GM21529 (cell line): ENCODE measurements at regions not wholly inside any gene's neighbourhood (a gene's known extent, or its start where the extent isn't known, plus 50 kb on each side); places are given as distances from the start of the nearest gene placed in this dataset.

Experiments
- ATAC-seq: cut with Tn5 transposase; IDR thresholded peaks from one replicate; pipeline ENCODE4 v1.9.1; 2021; ENCODE audit not compliant: unreplicated experiment

DNA sequence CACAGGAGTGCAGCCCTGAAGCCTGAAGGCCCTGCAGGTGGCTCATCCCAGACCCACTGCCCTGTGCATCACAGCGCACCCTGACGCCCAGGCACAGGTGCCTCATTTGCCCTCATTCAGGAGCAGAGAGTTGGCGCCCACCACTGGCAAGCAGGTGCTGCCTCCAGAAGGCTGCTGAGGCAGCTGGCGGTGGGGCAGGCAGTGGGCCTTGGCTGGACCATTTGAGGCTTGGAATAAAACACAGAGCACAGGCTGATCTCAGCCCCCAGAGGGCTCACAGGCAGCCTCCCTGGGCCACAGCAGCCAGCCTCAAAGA is 1151.9 kb downstream of the BRD1 start:
- ATAC-seq = no peak

DNA sequence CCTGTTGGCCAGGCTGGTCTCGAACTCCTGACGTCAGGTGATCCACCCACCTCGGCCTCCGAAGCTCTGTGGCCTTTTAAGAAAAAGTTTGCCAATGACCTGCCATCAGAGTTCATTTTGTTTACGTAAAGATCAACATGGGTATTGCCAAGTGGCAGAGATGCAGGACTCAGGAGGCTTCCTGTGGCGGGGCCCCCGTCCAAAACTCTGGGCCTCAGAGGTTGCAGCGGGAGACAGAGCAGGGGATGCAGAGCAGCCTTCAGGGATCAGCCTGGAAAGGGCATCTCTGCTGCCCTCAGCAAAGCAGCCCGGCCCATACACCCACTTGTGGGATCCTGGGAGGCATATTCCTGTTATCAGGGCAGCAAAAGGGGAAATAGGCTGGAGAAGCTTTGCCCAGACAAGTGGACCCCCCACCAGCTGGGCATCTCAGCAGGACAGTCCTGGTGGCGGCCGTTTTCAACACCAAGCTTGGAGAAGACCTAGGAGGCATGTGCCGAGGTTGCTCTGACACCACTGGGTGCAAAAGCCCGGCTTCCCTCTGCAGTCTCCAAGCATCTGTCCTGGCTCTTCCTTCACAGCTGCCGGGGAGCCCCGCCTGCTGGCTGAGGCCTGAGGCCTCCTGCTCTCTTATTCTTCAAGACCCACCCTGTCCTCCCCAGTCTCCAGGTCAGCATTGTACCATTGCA is 1152.4 kb downstream of the BRD1 start:
- no peak for ATAC-seq

DNA sequence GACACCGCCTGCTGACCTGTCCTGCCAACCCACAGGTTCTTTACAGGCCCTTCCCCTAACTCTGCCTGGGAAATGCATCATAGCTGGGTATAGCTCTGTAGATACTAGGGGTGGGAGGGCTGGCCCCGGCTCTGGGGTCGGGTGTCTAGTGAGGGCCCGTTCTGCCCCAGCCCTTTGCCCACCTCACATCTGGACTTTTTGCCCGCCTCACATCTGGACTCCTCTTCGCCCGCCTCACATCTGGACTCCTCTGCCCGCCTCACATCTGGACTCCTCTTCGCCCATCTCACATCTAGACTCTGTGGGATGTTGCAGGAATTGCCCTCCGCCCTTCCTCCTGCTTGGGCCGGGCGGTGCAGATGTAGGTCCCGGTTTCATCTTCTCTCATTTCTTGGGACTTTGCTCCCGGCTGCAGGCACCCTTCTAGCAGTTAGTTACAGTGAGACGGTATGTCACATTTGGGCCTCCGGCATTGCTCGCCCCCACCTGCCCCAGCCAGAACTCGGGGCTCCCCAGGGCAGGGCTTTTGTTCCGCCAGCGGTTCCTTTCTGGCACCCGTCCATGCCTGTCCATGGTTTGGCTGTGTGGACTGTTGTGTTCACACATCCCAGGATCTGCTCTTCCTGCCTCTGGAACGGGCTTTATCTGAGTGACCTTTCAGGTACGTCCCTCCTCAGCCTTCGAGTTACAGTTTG is 1153.7 kb downstream of the BRD1 start:
- ATAC-seq = no peak

DNA sequence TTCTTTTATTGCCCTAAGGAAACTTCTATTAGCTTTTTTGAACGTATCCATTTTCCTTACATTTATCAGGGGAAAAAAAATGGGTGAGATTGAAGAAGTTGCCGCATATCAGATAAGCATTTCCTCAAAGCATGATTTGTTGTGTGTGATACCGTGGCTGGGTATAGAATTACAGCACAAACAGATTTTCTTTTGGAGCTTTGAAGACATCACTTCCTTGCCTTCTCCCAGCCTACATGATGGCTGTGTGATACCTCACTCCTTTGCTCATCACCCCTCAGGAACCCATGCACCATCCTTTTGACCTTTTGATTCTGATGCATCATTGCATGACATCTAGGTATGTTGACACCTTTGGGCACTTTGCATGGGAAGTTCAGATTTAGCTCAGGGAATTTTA is 1155.3 kb downstream of the BRD1 start:
- ATAC-seq = no peak

DNA sequence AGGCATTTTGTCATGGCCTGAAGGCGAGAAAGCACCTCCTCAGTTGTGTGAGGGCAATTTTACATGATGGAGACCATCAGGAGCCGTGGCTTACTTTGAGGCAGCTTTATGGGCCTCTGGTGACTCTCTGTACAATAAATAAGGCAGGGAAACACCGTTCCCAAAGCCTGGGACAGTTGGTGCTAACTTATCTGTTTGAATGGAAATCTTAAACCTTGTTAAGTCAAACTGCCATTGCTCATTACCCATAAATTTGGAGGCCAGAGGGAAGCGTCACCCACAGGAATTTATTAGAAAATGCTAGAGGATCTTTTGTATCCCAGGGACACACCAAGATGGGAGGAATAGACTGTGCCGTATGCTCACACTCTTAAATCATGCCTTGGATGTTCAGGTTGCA is 1156.9 kb downstream of the BRD1 start:
- ATAC-seq = no peak

DNA sequence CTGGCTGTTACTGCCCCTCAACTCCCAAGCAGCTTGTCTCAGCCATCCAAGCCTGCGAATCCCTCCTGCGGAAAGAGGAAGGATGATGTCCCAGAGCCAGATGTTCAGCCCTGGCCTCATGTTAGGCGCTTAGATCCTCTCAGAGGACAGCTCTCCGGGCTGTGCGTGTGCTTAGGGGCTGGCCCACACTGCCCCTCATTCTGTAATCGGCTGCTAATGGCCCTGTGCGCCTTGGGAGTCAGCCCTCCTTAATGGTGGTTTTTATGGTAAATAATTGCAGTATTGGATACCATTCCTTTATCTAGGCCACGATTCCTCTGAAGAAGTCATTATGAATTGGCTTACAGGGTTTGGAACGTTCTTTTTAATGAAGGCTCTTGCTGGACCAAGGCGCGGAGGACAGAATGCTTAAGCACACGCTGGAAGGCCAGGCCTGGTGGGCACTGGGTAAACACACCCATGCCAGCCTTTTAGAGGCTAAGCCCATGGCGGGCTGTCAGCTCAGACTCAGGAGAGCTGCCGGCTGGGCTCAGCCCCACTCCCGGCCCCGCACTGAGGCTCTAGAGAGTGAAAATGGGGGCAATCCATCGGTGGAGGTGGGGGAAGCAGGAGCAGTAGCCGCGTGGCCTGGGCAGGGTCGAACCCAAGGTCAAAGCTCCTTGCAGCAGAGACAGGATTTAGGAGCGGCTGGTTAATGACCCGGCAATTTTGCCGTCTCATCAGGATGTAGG is 1157.5 kb downstream of the BRD1 start:
- no peak for ATAC-seq

DNA sequence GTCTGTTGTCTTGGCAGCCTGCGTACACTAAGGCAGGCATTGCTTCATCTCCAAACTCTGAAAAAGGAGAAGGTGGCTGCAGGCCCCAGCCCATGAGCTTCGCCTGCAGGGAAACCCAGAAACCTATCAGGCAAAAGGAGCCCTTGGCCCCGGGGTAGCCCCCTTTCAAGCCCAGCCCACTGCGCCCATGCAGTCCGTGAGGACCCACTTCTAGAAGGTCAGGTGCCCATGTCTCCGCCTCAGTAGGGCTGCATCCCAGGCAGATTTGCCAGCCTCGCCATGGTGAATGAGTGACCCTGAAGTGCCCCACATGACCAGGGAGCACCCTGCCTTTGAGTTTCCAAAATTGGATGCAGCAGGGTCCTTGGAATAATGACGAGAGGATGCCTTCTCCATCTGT is 1158.4 kb downstream of the BRD1 start:
- ATAC-seq = no peak

DNA sequence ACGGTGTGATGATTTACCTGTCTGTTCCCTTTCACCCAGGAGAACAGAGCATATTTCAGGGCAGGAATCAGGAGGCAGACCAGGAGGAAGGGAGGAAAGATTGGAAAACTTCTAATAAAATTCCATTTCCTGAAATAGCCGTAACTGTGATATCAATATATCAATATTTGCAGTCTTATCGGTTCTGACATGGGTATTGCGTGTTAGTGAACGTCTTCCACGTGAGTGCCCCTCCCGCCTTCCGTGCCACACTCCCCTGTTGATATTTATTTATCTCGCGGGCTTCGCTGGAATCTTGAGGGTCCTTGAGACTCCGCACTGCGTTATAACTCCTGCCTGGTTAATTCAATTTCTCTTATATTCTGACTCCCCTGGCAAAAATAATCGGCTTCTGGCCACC is 1160.4 kb downstream of the BRD1 start:
- ATAC-seq = no peak

DNA sequence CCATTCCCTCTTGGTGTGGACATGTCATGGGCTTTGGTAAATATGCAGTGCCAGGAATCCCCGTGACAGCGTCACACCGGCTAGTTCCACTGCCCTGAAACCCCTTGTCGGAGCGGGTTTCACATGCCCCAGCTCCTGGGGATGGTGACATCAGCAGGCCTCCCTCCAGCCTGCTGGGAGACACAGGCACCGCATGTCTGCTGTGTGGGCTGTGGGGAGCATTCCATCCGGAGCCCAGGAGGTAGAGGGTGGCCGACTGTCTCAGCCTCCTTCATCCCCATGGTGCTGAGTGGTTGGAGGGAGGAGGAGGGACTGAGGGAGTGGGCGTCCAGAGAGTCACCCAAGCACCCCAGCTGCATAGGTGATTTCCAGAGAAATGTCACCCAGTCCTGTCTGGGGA is 1161.1 kb downstream of the BRD1 start:
- ATAC-seq = no peak

DNA sequence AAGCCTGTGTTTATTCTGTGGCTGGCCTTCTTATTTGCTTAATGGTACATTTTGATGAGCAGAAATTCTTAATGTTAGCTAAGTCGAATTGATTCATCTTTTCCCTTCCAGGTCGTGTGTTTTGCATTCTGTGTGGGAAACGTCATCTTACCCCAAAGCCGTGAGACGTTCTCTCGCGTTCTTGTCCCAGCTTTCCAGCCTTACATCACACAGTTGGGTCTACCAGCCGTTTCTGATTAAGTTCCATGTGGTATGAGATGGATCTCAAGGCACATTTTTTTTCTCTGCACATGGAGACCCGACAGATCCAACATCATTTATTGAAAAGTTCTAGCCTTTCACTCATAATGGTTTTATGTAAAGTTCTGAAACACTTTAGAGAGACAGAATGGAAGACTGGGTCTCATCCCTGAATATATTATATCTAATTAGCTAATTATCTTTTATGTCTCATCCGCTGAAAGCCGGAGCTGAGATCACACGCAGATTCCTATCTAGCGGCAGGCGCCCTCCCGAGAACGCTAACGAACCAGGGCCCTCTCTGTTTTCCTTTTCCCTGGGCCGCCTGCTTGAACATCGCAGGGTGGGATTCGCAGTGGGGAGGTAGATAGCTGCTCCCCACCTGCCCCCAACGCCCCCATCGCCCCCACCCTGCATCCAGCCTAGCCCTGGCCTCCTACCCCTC is 1162.2 kb downstream of the BRD1 start:
- no peak for ATAC-seq

DNA sequence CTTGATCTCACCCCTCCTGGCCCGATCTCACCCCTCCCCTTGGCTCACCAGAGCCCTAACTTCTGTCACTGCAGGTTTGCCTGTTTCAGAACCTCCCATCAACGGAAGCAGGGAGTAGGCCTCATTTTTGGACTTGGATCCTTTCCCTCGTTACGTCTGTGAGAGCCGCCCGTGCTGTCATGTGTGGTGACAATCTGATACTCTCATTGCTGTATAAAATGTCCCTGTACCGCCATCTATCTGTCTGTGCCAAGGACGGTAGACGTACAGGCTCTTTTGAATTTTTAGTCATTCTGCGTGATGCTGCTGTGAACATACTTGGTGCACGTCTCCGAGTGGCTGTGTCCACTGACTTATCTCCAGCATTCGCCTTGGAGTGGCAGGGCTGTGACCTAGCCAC is 1163.1 kb downstream of the BRD1 start:
- ATAC-seq = no peak

DNA sequence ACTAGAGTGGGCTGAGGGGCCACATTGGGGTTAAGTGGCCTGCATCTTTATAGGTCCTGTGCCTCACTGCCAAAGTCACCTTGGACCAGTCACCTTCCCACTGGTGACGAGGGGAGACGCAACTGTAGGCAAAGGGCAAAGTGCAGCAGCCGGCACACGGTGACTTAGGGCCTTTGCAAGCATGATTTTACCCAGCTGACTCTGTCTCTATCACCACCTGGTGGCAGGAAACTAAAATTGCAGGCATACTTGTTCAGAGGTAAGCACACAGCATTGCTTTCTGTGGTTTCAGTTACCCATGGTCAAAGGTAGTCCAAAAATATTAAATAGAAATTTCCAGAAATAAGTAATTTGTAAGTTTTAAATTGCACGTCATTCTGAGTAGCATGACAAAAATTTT is 1164.4 kb downstream of the BRD1 start:
- ATAC-seq = no peak

DNA sequence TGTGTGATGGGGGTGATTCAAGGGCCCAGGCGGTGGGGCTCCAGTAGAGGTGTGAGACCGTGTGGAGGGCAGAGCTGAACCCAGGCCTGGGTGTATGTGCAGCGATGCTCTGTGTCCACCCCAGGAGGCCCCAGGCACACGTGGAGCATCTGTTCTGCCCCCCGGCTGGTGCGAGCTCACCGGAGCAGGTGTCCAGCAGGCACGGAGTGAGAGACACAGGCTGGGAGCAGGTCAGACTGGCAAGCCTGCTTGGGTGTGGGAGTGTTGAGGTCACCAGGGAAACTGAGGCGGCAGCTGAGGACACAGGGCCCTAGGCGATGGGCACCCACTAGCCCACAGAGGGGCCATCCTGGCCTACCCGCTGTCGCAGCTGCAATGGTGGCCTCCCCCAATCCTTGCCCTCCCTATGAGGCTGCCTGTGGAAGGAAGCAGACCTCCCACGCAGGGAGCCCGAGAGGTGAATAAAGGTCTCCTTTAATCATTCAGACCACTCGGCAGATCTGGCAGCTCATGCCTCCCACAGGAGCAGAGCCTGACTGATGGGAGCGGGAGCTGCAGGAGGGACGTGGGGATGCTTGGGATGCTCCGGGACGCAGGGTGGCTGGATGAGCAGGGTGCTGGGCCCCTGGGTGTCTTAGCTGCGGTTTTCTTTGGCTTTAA is 1165.1 kb downstream of the BRD1 start:
- ATAC-seq = no peak

DNA sequence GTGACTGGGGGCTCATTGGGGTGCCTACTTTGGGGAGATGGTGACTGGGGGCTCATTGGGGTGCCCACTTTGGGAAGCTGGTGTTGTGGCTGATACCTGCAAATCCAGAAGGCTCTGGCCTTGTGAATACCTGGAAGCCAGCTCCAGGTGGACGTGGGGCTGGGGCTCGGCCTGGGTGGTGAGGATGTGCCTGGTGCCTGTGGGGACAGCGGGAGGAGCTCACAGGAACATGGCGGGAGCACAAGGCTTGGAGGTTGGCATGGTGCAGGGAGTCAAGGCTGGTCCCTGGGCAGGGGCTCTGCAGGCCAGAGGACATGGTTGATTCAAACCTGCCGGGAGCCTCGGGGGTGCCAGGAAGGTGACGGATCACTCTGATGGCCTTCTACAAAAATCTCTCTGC is 1165.7 kb downstream of the BRD1 start:
- no peak for ATAC-seq

DNA sequence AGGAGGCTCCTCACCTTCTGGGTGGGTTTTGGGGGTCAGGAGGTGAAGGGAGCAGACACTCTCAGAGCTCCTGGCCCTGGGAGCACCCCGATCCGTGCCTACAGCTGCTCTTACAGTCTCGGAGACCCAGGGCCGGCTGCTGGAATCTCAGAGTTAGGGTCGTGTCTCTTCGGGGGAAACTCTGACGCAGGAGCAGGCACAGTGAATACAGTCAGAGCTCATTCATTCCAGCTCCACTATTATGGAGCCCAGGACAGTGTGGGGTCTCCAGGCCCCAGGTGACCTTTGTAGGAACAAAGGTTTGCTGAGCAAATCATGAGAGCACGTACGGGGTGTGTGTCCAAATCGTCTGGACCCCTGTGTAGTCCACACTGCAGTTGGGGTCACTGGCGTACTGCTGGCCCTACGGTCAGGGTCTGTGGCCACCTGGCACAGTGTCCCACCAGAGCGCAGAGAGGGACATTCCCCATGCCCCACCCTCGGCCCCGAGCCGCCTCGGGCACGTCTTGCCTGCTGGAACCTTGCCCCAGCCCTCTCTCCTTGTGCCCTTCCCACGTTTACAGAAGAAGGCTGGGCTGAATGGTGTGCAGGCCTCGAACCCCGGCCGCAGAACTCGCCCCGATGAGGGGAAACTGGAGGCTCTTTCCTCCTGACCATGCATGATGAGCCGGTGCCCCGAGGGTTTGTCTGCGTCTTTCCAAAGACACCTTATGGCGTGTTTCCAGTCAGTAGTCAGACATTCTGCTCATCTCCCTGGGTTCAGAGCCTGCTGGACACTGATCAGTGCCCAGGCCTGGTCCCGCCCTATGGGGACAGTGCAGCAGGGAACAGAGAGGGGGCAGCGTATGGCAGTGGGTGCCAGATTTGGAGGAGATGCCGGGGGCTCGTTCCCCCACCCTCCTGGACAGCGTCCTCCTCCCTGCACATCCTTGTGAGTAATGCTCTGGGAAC is 1166.6 kb downstream of the BRD1 start:
- ATAC-seq = no peak

DNA sequence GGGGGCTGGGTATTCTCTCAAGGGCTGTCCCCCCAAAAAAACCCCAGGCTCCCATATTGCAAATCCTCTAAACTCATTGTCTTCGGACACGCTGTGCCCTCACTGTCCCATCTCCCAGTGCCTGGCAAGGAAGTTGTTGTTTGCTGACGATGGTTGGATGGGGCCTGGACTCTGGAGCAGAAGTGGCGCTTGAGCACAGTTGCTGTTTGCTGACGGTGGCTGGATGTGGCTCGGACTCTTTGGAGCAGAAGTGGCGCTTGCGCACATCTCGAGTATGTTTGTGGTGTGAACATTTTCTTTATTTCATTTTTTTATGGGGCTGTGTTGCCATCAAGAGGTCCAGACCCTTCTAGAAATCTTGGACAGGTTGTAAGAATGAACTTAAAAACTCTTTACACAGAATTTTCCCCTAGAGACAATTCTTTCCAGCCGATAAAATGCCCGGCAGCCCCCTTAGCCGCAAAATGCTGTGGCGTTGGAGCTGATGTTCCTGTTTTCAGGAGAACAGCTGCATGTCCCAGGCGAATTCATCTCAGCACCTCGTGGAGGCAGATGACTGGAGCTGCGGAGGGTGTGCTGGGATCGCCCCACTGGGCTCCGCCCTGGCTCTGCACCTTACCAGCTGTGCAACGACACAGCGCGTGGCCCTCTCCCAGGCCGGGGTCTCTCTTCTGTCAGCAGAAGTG is 1167.4 kb downstream of the BRD1 start:
- ATAC-seq = no peak

DNA sequence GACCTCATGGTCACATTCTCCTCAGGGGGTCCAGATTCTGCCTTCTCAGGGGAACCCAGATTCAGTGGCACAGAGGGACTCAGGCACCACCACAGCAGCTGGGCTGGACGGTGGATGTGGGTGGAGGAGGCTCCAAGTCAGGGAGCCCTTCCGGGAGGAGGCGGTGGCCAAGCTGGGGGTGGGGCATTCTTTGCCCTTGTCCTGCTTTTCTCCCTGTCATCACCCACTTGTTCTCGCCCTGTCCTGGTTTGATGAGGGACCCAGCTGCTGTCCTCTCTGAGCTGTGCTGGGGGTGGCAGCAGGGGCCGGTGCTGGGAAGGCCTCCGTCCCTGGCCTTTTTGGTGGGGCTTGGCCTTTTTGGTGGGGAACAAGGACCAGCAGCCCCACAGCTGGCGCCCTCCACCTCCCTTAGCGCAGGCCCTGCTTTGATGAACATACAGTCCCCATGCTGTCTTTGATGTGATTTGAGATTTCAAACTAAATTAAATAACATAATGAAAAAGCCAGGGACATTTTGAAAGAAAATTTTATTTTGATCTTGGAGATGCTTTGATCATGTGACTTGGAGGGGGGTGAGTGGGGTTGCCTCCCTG is 1168.2 kb downstream of the BRD1 start:
- ATAC-seq = no peak

DNA sequence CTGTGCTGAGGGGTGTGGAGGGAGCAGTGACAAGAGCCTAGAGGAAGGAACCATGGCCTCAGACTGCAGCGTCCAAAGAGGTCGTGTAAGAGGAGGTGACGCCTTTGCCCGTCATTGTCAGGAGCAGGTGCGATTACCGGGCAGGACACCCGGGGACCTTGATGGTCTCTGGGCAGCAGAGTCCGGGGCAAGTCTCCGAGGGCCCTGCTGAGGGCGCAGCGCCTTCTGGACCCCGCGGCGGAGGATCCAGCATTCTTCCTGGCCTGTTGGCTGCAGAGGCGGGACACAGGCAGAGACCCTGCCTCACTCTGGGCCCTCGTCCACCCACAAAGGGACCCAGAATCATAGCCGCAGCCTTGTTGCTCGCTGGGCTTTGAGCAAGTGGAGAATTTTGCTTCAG is 1168.8 kb downstream of the BRD1 start:
- ATAC-seq = no peak

DNA sequence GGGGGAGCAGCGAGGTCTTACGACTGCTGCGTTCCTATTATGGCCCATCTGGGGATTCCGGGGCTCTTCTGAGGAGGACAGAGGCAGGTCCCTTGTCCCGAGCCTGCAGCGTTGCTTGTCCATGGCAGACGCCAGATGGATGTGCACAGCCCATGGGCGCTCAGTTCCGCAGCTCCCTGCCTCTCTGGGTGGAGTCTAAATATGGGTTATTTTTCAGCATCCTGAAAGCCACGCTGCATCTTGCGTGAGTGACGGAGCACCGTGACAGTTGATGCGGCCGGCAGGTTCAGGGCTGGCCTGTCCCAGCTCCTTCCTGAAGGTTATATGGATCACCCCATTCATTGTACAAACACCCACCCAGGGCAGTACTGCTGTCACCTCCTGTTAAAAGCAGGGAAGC is 1169.4 kb downstream of the BRD1 start:
- ATAC-seq = no peak
